ENCODE measurements at regions not wholly inside any gene's neighbourhood (a gene's known extent, or its start where the extent isn't known, plus 50 kb on each side); places are given as distances from the start of the nearest gene placed in this dataset.

- TF ChIP-seq CTCF (IDR thresholded peaks at IDR 0.05) = no peak
- TF ChIP-seq POLR2A (IDR thresholded peaks at IDR 0.05) = no peak
Observed at GRCh38 chr11:116215471-116216113, 557.2 kb downstream of the BUD13 start.
